K562 (cell line): ENCODE measurements at regions not wholly inside any gene's neighbourhood (a gene's known extent, or its start where the extent isn't known, plus 50 kb on each side); places are given as distances from the start of the nearest gene placed in this dataset.

Experiments used
- ATAC-seq: fragments of 200-7000 bp; cut with Tn5 transposase; 3 replicates; pipeline ENCODE4 v1.9.1; 2020; ENCODE audit warnings: moderate library complexity
- BruUV-seq: library from RNA; stranded (reverse); fragments of 400-500 nt; replicated peaks from 2 replicates; lab custom pipeline; 2021; lab: Mats Ljungman, UMichigan
- CTCF ChIA-PET: fragments of 300-600 bp; formaldehyde crosslinking; extraction: SDS; loops from one replicate; lab custom pipeline; 2021; ENCODE audit warnings: low intra/inter-chr PET ratio; lab: Yijun Ruan, JAX
- POLR2A ChIA-PET: fragments of 300-600, 350-650 bp; sonication (Branson Sonifier 250); formaldehyde crosslinking; extraction: SDS; loops from one replicate; lab custom pipeline; 2021; ENCODE audit warnings: antibody characterized with exemption, inconsistent platforms; lab: Yijun Ruan, JAX
- DNase-seq, 4 experiments: peaks; one replicate each; pipeline versions ENCODE4 v3.0.0 to v3.0.0-alpha.2; 2011 to 2018; ENCODE audit warnings: low spot score in 3 of 4, mixed read lengths in 3 of 4; ENCODE audit errors: extremely low read depth in 1 of 4
- FAIRE-seq: peaks from 2 replicates; lab custom pipeline; 2011; peaks lifted over from hg19 to GRCh38; lab: Jason Lieb, UNC
- H2AFZ ChIP-seq: 2 replicates; pipeline ENCODE4 v1.6.0; 2011; ENCODE audit warnings: low read depth, low read length, control low read depth, inconsistent platforms
- H3K27ac ChIP-seq: fragments of 200-600 bp; 3 replicates; pipeline ENCODE4 v1.8.0; 2011; ENCODE audit warnings: low read depth, mild to moderate bottlenecking, control low read depth, inconsistent platforms, low read length, moderate library complexity, mixed read lengths; ENCODE audit errors: extremely low read depth
- H3K27me3 ChIP-seq, 2 experiments: fragments of 300-600 bp in 1 of 2; 2 replicates in 1 of 2; 3 replicates in 1 of 2; pipeline versions ENCODE4 v1.6.0 to v1.8.0; 2011; ENCODE audit warnings: inconsistent platforms in 2 of 2, low read length in 2 of 2, mild to moderate bottlenecking in 1 of 2, mixed read lengths in 1 of 2, moderate library complexity in 1 of 2; ENCODE audit not compliant: control insufficient read depth in 2 of 2, insufficient read depth in 2 of 2
- H3K36me3 ChIP-seq: fragments of 300-600 bp; 3 replicates; pipeline ENCODE4 v1.8.0; 2011; ENCODE audit warnings: mild to moderate bottlenecking, low read length, inconsistent platforms; ENCODE audit not compliant: control insufficient read depth, insufficient read depth
- H3K4me1 ChIP-seq, 2 experiments: fragments of 200-600 bp in 1 of 2; replicated peaks in 1 of 2; 2 replicates in 1 of 2; 3 replicates in 1 of 2; pipeline versions ENCODE4 v1.5.1 to v1.8.0; 2011; ENCODE audit warnings: inconsistent platforms in 2 of 2, low read length in 2 of 2, mild to moderate bottlenecking in 1 of 2, mixed read lengths in 1 of 2, moderate library complexity in 1 of 2; ENCODE audit not compliant: control insufficient read depth in 2 of 2, insufficient read depth in 2 of 2
- H3K4me2 ChIP-seq: 2 replicates; pipeline ENCODE4 v1.6.1; 2011; ENCODE audit warnings: low read length, control low read depth, inconsistent platforms, mixed read lengths; ENCODE audit not compliant: insufficient read depth
- H3K4me3 ChIP-seq: fragments of 200-600 bp; sonication (generic), shearing (Covaris generic); 2 replicates; pipeline ENCODE4 v1.5.1; 2016; ENCODE audit warnings: control low read depth, inconsistent platforms
- H3K79me2 ChIP-seq: fragments of 200-600 bp; 3 replicates; pipeline ENCODE4 v1.8.0; 2011; ENCODE audit warnings: low read length, inconsistent platforms; ENCODE audit not compliant: control insufficient read depth, insufficient read depth
- H3K9ac ChIP-seq, 2 experiments: 2 replicates each; pipeline versions ENCODE4 v1.6.0 to v1.6.1; 2011; ENCODE audit warnings: low read depth in 2 of 2, low read length in 2 of 2, control low read depth in 1 of 2, inconsistent platforms in 1 of 2, mild to moderate bottlenecking in 1 of 2, mixed read lengths in 1 of 2; ENCODE audit not compliant: insufficient read depth in 1 of 2
- H3K9me1 ChIP-seq: one replicate; pipeline ENCODE4 v1.6.0; 2011; ENCODE audit warnings: inconsistent platforms, mild to moderate bottlenecking, low read length, moderate library complexity; ENCODE audit not compliant: control insufficient read depth, insufficient read depth
- H3K9me3 ChIP-seq: replicated peaks from 2 replicates; pipeline ENCODE4 v1.5.1; 2011; ENCODE audit warnings: low read depth, low read length, inconsistent platforms; ENCODE audit not compliant: control insufficient read depth, insufficient read depth
- H4K20me1 ChIP-seq: replicated peaks from 2 replicates; pipeline ENCODE4 v1.6.1; 2011; ENCODE audit warnings: low read length, inconsistent platforms, mixed read lengths; ENCODE audit not compliant: control insufficient read depth, insufficient read depth
- FOXK2 ChIP-seq, 2 experiments: fragments of 450-650 bp; IDR thresholded peaks in 1 of 2; conservative IDR thresholded peaks in 1 of 2; 2 replicates each; pipeline ENCODE4 v1.6.1; 2016; ENCODE audit warnings: low read depth in 2 of 2, mild to moderate bottlenecking in 1 of 2
- IRF2 ChIP-seq: sonication (generic); formaldehyde crosslinking; IDR thresholded peaks from 2 replicates; pipeline ENCODE4 v1.8.1; 2022; ENCODE audit warnings: mild to moderate bottlenecking, missing genetic modification reagents
- JUN ChIP-seq, 2 experiments: sonication (generic) in 1 of 2; formaldehyde crosslinking in 1 of 2; IDR thresholded peaks; 2 replicates each; pipeline versions ENCODE4 v1.6.1 to v1.8.0; 2012 to 2022; ENCODE audit warnings: borderline replicate concordance in 2 of 2, mild to moderate bottlenecking in 2 of 2, improper control_type of control experiment in 1 of 2, low read depth in 1 of 2, low read length in 1 of 2, missing genetic modification reagents in 1 of 2
- NFYB ChIP-seq: IDR thresholded peaks from 2 replicates; pipeline ENCODE4 v1.6.1; 2011; ENCODE audit warnings: mild to moderate bottlenecking, moderate library complexity; ENCODE audit not compliant: insufficient read length; ENCODE audit errors: extremely low read depth
- PCBP2 ChIP-seq: fragments of 200-400 bp; formaldehyde crosslinking; IDR thresholded peaks from 2 replicates; pipeline ENCODE4 v1.6.1; 2018; ENCODE audit warnings: low read length, low read depth, mild to moderate bottlenecking, moderate library complexity; ENCODE audit not compliant: poor library complexity, severe bottlenecking
- SIN3A ChIP-seq, 2 experiments: fragments of 150-350 bp in 1 of 2; IDR thresholded peaks; 2 replicates each; pipeline ENCODE4 v1.6.1; 2011 to 2016; ENCODE audit warnings: borderline replicate concordance in 2 of 2, low read depth in 2 of 2, low read length in 2 of 2, mild to moderate bottlenecking in 2 of 2, moderate library complexity in 2 of 2; ENCODE audit not compliant: control insufficient read depth in 1 of 2
- ZNF24 ChIP-seq: fragments of 450-650 bp; IDR thresholded peaks from 2 replicates; pipeline ENCODE4 v1.6.1; 2016
- WGBS: fragments of 100-300 bp; shearing (Covaris generic); methylation state at CpG from one replicate; pipeline ENCODE4 v1.1.6; 2016; ENCODE audit warnings: low coverage, mixed read lengths; ENCODE audit not compliant: insufficient coverage; ENCODE audit errors: missing lambda C conversion rate; 5-methylcytosine and 5-hydroxymethylcytosine counted together
- in situ Hi-C: fragments of 300-500 bp; cut with MboI; formaldehyde crosslinking; loops from 4 replicates; pipeline ENCODE4 v1.15.0; 2018; ENCODE audit warnings: inconsistent platforms, mixed read lengths
- intact Hi-C: fragments of 100-400 bp; cut with micrococcal nuclease; formaldehyde crosslinking; loops from 2 replicates; pipeline ENCODE4 v1.14.2; 2022
- TF ChIP-seq, protein P1 (sequence below): fragments of 450-650 bp; IDR thresholded peaks from 2 replicates; pipeline ENCODE4 v1.6.1; 2016; ENCODE audit warnings: missing biosample characterization, missing genetic modification characterization

GRCh38 chr16:75781683-75782343 lies 55.5 kb upstream of the CPHXL start:
- H3K79me2 ChIP-seq, result no peaks in the 10 kb centered on the region
- TF ChIP-seq NFYB (no peak), PCBP2 (no peak)
- in situ Hi-C loops (loop anchor here (10.0 kb wide), 1 partner anchor 873 kb away; no protein-coding TSS in a partner anchor), intact Hi-C loops (no loop called here)
- H3K27me3 ChIP-seq, result 0 out of 5 replicates have a peak, but pooled peaks cover 0 to 2% of the 10 kb centered on the region in 2 experiments
- no peaks in the 10 kb centered on the region for H3K9me3 ChIP-seq
- ATAC-seq (no peak; the same call in 2 of the 3 replicates), DNase-seq (no peak), FAIRE-seq (no peak)
- POLR2A ChIA-PET, result interaction anchor here (0.6 to 0.7 kb wide), 2 partner anchors 120 to 130 kb away, joined by 3 read pairs; no protein-coding TSS in a partner anchor
- no peaks in the 10 kb centered on the region for H4K20me1 ChIP-seq
- H3K4me3 ChIP-seq, result no peak overlapping the region
- no peaks in the 10 kb centered on the region for H3K9me1 ChIP-seq
- no peak overlapping the region for H3K4me2 ChIP-seq
- H3K27ac ChIP-seq, result no peak overlapping the region
- no peaks in the 10 kb centered on the region for H3K36me3 ChIP-seq
- H3K9ac ChIP-seq, result no peak overlapping the region
- H2AFZ ChIP-seq, result no peak overlapping the region
- BruUV-seq, result no TSS peak
- WGBS, result 1% methylated on average over 5 of the region's 5 CpGs
- CTCF ChIA-PET, result no interaction called here
- peaks cover 0 to 3% of the 10 kb centered on the region in 2 experiments; a peak in 1 of 5 replicates for H3K4me1 ChIP-seq

GRCh38 chr16:75787440-75787839 lies 61.1 kb upstream of the CPHXL start:
- Histone ChIP-seq H3K36me3 (no peaks in the 10 kb centered on the region), H3K4me2 (no peak overlapping the region), H3K9me1 (no peaks in the 10 kb centered on the region), H2AFZ (no peak overlapping the region), H3K27me3 (no peaks in the 10 kb centered on the region), H3K27ac (no peak overlapping the region), H3K79me2 (no peaks in the 10 kb centered on the region), H3K4me3 (no peak overlapping the region), H3K4me1 (no peaks in the 10 kb centered on the region), H3K9me3 (no peaks in the 10 kb centered on the region), H4K20me1 (no peaks in the 10 kb centered on the region), H3K9ac (no peak overlapping the region)
- intact Hi-C loops (no loop called here), in situ Hi-C loops (loop anchor here (5.0 to 10.0 kb wide), 2 partner anchors 867 to 1385 kb away; no protein-coding TSS in a partner anchor)
- 0% methylated on average over 1 of the region's 1 CpG for WGBS
- POLR2A ChIA-PET, result interaction anchor here (1.0 kb wide), 1 partner anchor 525 kb away, joined by 3 read pairs; no protein-coding TSS in a partner anchor
- TF ChIP-seq ZNF24 (no peak), IRF2 (no peak), SIN3A (IDR thresholded peaks at IDR 0.05; ENCODE audit: borderline replicate concordance in 2 of 2, control insufficient read depth in 1 of 2, low read depth in 2 of 2, low read length in 2 of 2) (no peak), FOXK2 (conservative IDR thresholded peaks at IDR 0.05 in 1 of 2, IDR thresholded peaks at IDR 0.05 in 1 of 2; ENCODE audit: low read depth in 2 of 2) (no peak), JUN (IDR thresholded peaks at IDR 0.05; ENCODE audit: borderline replicate concordance, low read depth, low read length) (no peak), JUN (CRISPR knock-in tag; IDR thresholded peaks at IDR 0.05; ENCODE audit: borderline replicate concordance) (no peak)
- TF ChIP-seq, protein P1, sequence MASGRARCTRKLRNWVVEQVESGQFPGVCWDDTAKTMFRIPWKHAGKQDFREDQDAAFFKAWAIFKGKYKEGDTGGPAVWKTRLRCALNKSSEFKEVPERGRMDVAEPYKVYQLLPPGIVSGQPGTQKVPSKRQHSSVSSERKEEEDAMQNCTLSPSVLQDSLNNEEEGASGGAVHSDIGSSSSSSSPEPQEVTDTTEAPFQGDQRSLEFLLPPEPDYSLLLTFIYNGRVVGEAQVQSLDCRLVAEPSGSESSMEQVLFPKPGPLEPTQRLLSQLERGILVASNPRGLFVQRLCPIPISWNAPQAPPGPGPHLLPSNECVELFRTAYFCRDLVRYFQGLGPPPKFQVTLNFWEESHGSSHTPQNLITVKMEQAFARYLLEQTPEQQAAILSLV, result no peak
- CTCF ChIA-PET, result no interaction called here
- FAIRE-seq (no peak), ATAC-seq (no peak), DNase-seq (no peak)
- BruUV-seq, result no TSS peak
